Right kidney (tissue), 1 donor: ENCODE measurements at regions not wholly inside any gene's neighbourhood (a gene's known extent, or its start where the extent isn't known, plus 50 kb on each side); places are given as distances from the start of the nearest gene placed in this dataset.

Experiments
- DNase-seq: peaks from one replicate; pipeline ENCODE4 v3.0.0-alpha.2; 2016

GRCh38 chrX:20517565-20517964 lies 250.9 kb upstream of the RPS6KA3 start:
- DNase-seq = no peak

GRCh38 chrX:20515841-20516461 lies 249.2 kb upstream of the RPS6KA3 start:
- DNase-seq = no peak

DNA sequence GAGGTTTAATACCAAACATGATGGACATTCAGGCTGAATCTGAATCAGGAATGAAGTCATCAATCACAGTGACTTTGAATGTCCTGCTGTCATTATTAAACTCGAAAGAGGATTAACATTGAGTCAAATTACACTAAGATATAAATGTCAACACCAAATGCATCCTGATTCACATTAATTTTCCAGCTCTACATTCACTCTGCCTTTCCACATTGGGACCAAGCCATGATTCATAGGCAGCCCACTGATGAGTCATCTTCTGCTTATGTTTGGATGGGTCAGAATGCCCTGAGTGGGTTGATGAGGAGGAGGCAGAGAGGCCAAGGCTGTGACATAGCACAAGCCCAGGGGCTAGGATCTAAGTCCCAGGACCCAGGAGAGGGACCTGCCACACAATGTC lies 247.6 kb upstream of the RPS6KA3 start:
- DNase-seq = no peak

- no peak for DNase-seq
Measured at GRCh38 chrX:20513185-20513584, 246.5 kb upstream of the RPS6KA3 start.

DNA sequence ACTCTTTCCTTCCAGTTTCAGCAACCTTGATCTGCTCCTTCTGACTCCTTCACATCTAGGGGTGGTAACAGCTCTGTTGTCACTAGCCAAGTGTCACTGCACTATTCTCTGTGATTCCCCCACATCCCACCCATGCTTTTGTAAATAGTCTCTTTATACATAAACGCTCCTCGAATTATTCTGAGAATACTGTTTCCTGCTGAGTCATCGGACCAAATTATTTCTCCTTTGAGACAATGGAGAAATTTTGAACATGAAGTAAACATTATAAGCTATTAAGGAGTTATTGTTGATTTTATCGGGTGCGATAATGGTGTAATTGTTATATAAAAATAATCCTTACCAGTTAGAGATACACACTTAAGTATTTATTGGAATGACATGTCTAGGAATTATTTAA lies 245.1 kb upstream of the RPS6KA3 start:
- no peak for DNase-seq

DNA sequence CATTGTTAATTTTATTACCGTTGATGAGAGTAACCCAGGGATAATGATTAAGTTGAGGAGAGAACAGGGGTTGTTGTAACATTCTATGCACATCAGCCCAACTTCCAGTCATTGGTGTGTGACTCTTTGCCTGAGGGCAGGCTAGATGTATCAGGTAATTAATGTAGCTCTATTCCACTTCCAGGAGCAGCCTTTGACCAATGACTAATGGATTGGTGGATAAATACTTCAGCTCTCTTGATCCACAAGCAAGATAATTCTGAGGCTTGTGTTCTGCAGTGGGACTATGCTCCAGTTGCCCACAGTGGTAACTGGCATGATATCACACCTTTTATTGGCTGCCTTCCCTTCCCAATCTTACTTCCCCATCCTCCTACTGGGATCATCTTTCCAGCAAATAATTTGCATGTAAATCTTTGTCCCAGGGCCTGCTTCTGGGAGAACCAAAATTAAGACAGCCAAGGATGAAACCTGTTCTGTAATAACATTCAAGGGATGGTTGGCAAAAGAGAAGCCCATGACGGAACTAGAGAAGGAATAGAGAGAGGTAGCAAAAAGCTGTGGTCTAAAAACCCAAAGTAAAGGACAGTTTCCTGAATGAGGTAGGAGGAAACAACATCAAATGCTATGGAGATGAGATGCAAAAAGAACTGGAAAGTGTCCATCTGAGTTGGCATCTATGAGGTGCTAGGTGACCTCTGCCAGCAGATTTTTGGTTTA lies 241.4 kb upstream of the RPS6KA3 start:
- no peak for DNase-seq

DNA sequence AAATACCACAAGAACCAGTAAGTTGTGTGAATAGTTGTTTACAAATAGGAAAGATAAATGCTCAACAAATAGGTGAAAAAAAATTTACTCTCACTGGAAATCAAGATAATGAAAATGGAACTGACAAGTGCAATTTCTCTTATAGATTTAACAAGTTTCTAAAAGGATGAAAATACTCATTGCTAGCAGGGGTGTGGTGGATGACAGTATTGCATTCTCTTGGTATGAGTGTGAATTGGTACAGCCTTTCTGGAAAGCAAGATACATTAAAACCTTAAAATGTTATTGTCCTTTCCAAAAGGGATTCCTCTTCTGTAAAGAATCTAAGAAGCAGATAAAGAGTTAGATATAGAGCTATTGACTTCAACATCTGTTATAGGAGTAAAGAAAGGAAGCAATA lies 240.0 kb upstream of the RPS6KA3 start:
- DNase-seq = no peak

DNA sequence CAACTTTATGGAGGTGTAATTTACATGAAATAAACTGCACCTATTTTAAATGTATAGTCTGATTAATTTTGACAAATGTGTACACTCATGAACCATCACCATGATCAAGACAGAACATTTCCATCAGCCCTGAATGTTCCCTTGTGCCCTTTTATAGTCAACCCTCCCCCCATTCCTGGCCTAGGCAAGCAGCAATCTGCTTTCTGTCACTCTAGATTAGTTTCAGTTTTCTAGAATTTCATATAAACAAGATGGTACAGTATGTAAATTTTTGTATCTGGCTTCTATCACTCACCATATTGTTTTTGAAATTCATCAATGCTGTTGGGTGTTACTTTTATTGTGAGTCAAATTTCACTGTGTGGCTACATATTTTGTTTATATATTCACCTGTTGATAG lies 234.2 kb upstream of the RPS6KA3 start:
- no peak for DNase-seq

- no peak for DNase-seq
Measured at GRCh38 chrX:20500171-20500865, 233.6 kb upstream of the RPS6KA3 start.

DNA sequence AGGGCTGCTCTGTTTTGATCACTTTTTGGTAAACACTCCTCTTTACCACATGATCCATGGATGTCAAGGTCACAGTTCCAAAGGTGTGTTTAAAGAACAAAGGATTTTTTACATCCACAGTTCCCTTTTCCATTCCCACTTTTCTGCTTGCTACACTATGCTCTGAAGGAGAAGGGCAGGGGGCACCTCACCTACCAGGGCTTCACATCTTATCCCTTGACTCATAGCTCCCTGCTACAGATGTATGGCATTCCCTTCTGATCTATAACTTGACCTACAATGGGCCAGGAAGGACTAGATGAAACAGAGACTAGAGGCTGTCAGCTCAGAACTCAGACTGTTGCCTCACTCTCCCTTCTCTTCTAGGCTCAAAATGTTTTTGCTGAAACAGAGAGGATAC lies 233.1 kb upstream of the RPS6KA3 start:
- DNase-seq = no peak

GRCh38 chrX:20498851-20499635 lies 232.3 kb upstream of the RPS6KA3 start:
- DNase-seq = no peak

- DNase-seq = no peak
Measured at GRCh38 chrX:20495575-20495974, 228.9 kb upstream of the RPS6KA3 start.

GRCh38 chrX:20488473-20488872 lies 221.8 kb upstream of the RPS6KA3 start:
- DNase-seq = no peak

DNA sequence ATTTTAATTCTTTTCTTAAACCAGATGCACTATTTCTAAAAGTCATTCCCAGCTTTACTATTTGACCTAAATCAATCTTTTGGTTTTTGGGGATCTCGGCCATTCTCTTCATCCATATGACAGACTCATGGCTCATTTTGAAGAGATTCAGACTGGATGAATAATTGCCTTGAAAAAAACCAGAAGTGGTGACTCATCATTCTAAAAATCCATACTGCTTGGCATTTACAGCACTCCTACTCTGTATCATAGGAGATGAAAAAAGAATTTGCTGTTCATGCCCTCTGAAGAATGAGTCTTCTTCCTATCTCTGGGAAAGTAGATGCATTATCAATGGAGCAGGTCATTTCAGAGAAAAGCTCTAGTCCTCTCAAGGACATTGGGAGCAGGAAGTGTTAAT lies 220.5 kb upstream of the RPS6KA3 start:
- no peak for DNase-seq

- DNase-seq = no peak
Measured at GRCh38 chrX:20481632-20482031, 214.9 kb upstream of the RPS6KA3 start.

DNA sequence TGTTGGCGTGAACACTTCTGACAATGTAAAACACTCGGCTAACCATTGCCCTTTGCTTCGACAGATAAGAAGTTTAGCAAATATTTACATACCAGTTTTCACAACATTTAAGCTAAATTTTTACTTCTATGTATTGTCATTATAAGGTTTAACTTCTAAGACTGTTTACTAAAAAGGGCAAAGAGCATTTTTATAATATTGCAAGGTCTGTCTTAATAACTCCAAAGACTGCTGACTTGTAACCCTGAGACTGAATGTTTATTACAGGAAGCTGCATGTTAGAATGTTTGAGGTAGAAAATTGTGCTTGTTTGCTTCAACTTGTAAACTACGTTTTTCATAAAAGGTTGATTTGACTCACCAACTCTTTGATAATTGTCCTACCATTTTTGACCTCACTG lies 213.2 kb upstream of the RPS6KA3 start:
- no peak for DNase-seq

DNA sequence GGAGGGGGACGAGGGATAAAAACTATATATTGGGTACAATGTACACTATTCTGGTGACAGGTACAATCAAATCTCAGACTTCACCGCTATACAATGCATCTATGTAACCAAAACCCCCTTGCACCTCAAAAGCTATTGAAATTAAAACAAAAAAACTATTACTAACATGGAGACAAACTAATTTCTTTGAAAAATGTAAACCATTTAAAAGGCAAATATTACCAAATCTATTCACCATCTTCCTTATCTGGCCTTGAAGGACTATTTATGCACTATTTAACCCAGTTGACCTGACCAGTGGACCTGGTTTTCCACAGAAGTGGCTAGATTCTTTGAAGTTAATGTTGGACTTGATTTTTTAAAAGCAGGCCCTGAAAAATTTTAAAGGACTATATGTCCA lies 212.3 kb upstream of the RPS6KA3 start:
- no peak for DNase-seq

DNA sequence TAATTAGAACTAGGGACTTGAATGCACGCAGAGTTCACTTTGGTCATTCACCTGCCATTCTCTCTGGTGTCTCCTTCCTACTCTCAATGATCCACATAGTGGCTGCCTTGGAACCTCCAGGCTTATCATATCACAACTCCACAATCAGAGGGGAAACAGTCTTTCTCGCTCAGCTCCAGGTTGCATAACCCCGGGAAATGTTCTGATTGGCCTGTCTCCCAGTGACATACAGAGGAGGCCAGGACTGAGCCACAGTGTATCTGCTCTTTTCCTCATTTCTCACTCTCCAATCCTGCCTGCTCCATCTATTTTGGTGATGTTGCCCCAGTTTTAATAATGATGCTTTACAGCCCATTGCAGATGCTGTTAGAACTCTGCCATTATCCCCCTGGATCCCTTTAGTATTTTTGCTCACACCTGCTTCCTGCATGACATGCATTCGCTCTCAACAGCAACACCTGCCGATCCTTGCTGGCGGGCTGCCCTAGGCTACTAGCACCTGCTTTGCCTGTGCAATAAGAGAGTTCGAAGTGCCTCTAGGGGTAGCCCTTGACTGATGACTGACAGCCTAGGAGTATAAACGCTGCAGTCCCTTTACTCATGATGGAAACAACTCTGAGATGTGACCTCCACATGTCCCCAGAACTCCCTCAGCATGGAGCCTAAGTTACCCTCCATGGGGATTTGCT lies 211.3 kb upstream of the RPS6KA3 start:
- no peak for DNase-seq

- DNase-seq = no peak
Measured at GRCh38 chrX:20477219-20477618, 210.5 kb upstream of the RPS6KA3 start.

- DNase-seq = no peak
Measured at GRCh38 chrX:20472620-20473258, 206.0 kb upstream of the RPS6KA3 start.

GRCh38 chrX:20472148-20472547 lies 205.4 kb upstream of the RPS6KA3 start:
- no peak for DNase-seq

DNA sequence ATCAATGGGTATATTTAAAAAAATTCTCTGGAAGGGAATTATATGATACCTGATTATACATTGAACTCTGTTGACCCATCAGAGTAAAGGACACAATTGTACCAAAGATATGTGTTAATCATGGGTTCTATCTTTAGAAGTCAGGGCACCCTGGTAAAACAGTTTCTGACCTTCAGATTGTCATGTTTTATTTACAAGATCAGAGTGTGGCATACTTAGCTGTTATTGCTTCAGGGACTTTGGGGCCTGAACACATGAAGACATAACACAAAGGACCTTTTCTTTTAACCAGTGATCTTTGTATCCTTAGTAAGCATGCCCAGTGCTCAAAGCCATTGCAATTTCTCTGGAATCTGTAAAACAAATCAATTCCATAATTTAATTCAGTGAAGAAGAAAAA lies 204.8 kb upstream of the RPS6KA3 start:
- no peak for DNase-seq
